Loucy (cell line): ENCODE measurements at regions not wholly inside any gene's neighbourhood (a gene's known extent, or its start where the extent isn't known, plus 50 kb on each side); places are given as distances from the start of the nearest gene placed in this dataset.

Experiments
- EZH2phosphoT487 ChIP-seq: fragments of 200-600 bp; IDR thresholded peaks from 2 replicates; pipeline ENCODE4 v1.6.1; 2018; ENCODE audit warnings: antibody characterized with exemption, mild to moderate bottlenecking, moderate library complexity, borderline replicate concordance
- TF ChIP-seq, protein P1 (sequence below): fragments of 200-600 bp; sonication (generic); conservative IDR thresholded peaks from 2 replicates; pipeline ENCODE4 v1.5.1; 2014; ENCODE audit warnings: mild to moderate bottlenecking, antibody characterized with exemption, low read length

DNA sequence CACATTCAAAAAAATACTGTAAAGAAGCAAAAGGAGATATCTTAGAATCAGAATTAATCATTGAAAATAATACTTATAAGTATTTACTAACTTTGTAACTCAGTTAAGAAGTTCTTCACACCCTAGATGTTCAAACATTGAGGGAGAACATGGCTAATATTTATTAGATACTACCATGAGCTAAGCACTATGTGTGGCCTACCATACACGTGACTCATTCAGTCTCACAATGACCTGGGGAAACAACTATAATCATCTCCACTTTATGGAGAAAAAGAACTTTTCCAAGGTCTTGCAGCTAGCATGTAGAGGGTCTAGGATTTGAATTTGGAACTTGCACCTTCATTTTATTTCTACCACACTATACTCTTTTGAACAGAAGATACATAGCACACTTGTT, 361.9 kb upstream of the CFAP20DC start:
- TF ChIP-seq, protein P1, sequence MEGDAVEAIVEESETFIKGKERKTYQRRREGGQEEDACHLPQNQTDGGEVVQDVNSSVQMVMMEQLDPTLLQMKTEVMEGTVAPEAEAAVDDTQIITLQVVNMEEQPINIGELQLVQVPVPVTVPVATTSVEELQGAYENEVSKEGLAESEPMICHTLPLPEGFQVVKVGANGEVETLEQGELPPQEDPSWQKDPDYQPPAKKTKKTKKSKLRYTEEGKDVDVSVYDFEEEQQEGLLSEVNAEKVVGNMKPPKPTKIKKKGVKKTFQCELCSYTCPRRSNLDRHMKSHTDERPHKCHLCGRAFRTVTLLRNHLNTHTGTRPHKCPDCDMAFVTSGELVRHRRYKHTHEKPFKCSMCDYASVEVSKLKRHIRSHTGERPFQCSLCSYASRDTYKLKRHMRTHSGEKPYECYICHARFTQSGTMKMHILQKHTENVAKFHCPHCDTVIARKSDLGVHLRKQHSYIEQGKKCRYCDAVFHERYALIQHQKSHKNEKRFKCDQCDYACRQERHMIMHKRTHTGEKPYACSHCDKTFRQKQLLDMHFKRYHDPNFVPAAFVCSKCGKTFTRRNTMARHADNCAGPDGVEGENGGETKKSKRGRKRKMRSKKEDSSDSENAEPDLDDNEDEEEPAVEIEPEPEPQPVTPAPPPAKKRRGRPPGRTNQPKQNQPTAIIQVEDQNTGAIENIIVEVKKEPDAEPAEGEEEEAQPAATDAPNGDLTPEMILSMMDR, result no peak
- TF ChIP-seq EZH2phosphoT487, result no peak
